22Rv1 (cell line): ENCODE measurements at regions not wholly inside any gene's neighbourhood (a gene's known extent, or its start where the extent isn't known, plus 50 kb on each side); places are given as distances from the start of the nearest gene placed in this dataset.

ENCODE experiments used
- ZFX ChIP-seq: fragments of 450-650 bp; IDR thresholded peaks from 2 replicates; pipeline ENCODE4 v1.6.1; 2017; ENCODE audit warnings: antibody characterized with exemption, borderline replicate concordance
- TF ChIP-seq, protein P1 (sequence below): fragments of 450-650 bp; IDR thresholded peaks from 2 replicates; pipeline ENCODE4 v1.5.1; 2017; ENCODE audit warnings: mild to moderate bottlenecking

DNA sequence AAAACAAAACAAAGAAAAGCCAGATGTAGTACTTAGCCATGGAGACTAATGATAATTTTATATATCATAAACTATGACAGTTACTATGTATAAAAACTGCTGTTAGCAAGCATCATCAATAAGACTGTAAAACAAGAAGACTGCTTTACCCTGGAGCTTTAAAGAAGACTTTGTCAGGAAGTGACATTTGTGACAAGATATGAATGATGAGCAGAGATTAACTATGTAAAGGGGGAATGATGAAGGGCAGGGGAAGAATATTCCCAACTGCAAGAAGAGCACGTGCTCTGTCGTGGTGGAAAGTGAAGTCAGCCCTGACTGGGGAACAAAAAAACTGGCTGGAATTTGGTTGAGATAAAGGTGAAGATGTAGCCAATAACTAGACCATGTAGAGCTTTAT is 617.1 kb upstream of the AMOT start:
- TF ChIP-seq, protein P1, sequence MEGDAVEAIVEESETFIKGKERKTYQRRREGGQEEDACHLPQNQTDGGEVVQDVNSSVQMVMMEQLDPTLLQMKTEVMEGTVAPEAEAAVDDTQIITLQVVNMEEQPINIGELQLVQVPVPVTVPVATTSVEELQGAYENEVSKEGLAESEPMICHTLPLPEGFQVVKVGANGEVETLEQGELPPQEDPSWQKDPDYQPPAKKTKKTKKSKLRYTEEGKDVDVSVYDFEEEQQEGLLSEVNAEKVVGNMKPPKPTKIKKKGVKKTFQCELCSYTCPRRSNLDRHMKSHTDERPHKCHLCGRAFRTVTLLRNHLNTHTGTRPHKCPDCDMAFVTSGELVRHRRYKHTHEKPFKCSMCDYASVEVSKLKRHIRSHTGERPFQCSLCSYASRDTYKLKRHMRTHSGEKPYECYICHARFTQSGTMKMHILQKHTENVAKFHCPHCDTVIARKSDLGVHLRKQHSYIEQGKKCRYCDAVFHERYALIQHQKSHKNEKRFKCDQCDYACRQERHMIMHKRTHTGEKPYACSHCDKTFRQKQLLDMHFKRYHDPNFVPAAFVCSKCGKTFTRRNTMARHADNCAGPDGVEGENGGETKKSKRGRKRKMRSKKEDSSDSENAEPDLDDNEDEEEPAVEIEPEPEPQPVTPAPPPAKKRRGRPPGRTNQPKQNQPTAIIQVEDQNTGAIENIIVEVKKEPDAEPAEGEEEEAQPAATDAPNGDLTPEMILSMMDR = no peak
- TF ChIP-seq ZFX = no peak
